B cell (primary cell): ENCODE measurements at regions not wholly inside any gene's neighbourhood (a gene's known extent, or its start where the extent isn't known, plus 50 kb on each side); places are given as distances from the start of the nearest gene placed in this dataset.

Experiments
- CTCF ChIP-seq: fragments of 200-600 bp; IDR thresholded peaks from one replicate; pipeline ENCODE4 v1.8.0; 2022; ENCODE audit warnings: antibody characterized with exemption, mild to moderate bottlenecking
- EZH2 ChIP-seq: IDR thresholded peaks from 2 replicates; pipeline ENCODE4 v1.6.1; 2012; ENCODE audit warnings: borderline replicate concordance, low read depth, mild to moderate bottlenecking, moderate library complexity, low read length; ENCODE audit not compliant: insufficient read depth, poor library complexity, severe bottlenecking

GRCh38 chr5:27463446-27464149, 425.2 kb upstream of the CDH9 start:
- no peak for TF ChIP-seq CTCF
- TF ChIP-seq EZH2, result no peak
